AG09309 (cell line): ENCODE measurements at regions not wholly inside any gene's neighbourhood (a gene's known extent, or its start where the extent isn't known, plus 50 kb on each side); places are given as distances from the start of the nearest gene placed in this dataset.

Experiments
- DNase-seq: peaks from one replicate; pipeline ENCODE4 v3.0.0-alpha.2; 2010; ENCODE audit warnings: low read depth
- H3K4me3 ChIP-seq: 2 replicates; pipeline ENCODE4 v1.5.1; 2011; ENCODE audit warnings: mild to moderate bottlenecking, low read depth, low read length, moderate library complexity; ENCODE audit not compliant: control insufficient read depth
- TF ChIP-seq, protein P1 (sequence below): IDR thresholded peaks from 2 replicates; pipeline ENCODE4 v1.5.1; 2011; ENCODE audit warnings: mild to moderate bottlenecking, low read depth, low read length, inconsistent platforms; ENCODE audit not compliant: insufficient read depth, control insufficient read depth; ENCODE audit errors: missing control alignments

- H3K4me3 ChIP-seq: no peak overlapping the region
- TF ChIP-seq, protein P1, sequence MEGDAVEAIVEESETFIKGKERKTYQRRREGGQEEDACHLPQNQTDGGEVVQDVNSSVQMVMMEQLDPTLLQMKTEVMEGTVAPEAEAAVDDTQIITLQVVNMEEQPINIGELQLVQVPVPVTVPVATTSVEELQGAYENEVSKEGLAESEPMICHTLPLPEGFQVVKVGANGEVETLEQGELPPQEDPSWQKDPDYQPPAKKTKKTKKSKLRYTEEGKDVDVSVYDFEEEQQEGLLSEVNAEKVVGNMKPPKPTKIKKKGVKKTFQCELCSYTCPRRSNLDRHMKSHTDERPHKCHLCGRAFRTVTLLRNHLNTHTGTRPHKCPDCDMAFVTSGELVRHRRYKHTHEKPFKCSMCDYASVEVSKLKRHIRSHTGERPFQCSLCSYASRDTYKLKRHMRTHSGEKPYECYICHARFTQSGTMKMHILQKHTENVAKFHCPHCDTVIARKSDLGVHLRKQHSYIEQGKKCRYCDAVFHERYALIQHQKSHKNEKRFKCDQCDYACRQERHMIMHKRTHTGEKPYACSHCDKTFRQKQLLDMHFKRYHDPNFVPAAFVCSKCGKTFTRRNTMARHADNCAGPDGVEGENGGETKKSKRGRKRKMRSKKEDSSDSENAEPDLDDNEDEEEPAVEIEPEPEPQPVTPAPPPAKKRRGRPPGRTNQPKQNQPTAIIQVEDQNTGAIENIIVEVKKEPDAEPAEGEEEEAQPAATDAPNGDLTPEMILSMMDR: no peak
- no peak for DNase-seq
These were observed 53.1 kb downstream of the ATXN3L start for GRCh38 chrX:13266641-13267345.

DNA sequence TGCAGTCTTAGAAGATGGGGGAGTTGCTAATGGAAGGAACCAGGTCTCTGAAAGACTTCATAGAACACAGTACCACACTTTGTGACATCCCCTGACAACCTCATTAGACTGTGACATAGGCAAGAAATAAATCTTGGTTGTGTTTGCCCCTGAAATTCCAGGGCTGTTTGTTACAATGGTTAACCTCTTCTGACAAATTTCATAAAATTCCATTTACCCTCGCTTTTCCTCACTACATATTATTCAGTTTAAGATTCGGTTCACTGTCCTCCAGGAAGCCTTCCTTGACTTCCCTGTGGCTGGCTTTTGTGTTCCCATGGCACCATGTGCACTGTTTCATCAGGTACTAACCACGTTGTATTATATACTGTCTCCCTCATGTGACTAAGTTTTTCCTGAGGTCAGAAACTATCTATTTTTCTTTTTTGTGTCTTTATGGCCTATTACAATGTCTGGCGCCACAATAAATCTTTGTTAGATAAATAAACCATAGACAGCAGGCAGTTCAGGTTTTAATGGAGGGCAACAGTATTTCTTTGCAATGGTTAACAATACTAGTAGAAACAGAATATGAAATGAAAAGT, 54.2 kb downstream of the ATXN3L start:
- no peak for DNase-seq
- TF ChIP-seq, protein P1: no peak
- H3K4me3 ChIP-seq: no peak overlapping the region

GRCh38 chrX:13265111-13265510, 54.7 kb downstream of the ATXN3L start:
- TF ChIP-seq, protein P1: no peak
- no peak overlapping the region for H3K4me3 ChIP-seq
- no peak for DNase-seq

DNA sequence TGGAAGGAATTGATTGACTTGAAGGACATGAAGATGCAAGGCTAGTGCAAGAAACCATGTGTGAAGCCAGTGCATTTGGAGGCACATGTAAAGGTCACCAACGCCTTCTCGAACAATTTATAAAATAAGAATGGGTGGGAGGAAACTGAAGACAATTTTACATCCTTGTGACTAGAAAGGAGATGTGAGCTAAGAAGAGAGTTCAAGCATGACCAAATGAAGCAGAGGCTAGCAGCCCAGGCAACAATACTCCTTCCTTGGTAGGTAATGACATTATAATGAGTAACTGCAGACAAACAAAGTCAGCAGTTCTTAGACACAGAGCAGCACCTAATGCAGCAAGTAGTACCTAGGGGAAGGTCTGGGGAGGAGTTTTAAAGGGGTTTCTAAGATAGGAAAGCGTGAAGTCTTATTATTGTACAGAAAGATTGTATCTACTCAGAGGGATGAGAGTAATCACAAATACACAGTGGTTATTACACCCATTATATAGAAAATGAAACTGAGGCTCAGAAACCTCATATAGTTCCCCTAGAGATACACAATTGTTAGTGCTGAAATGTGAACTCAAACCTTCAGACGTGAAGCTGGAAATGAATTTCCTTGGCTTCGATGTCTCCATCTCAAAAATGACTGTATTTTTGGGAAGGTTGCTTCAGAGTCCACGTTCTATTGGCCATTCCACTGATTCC, 56.1 kb downstream of the ATXN3L start:
- no peak for DNase-seq
- no peak overlapping the region for H3K4me3 ChIP-seq

GRCh38 chrX:13261348-13261747, 58.5 kb downstream of the ATXN3L start:
- TF ChIP-seq, protein P1: no peak
- H3K4me3 ChIP-seq: no peak overlapping the region
- no peak for DNase-seq

More for the DNA sequence above, 56.1 kb downstream of the ATXN3L start:
- TF ChIP-seq, protein P1: no peak

GRCh38 chrX:13260598-13260997, 59.3 kb downstream of the ATXN3L start:
- H3K4me3 ChIP-seq: no peak overlapping the region
- TF ChIP-seq, protein P1: no peak
- DNase-seq: no peak
